NB4 (cell line): ENCODE measurements at regions not wholly inside any gene's neighbourhood (a gene's known extent, or its start where the extent isn't known, plus 50 kb on each side); places are given as distances from the start of the nearest gene placed in this dataset.

ENCODE experiments used
- DNase-seq: peaks from one replicate; pipeline ENCODE4 v3.0.0; 2010; ENCODE audit warnings: low read depth
- H3K4me3 ChIP-seq: one replicate; pipeline ENCODE4 v1.5.1; 2011; ENCODE audit warnings: mild to moderate bottlenecking, low read depth, low read length, moderate library complexity
- CTCF ChIP-seq: IDR thresholded peaks from one replicate; pipeline ENCODE4 v1.5.1; 2012; ENCODE audit warnings: low read depth, low read length
- MAX ChIP-seq: IDR thresholded peaks from 2 replicates; pipeline ENCODE4 v1.6.1; 2011; ENCODE audit warnings: low read depth, low read length
- MYC ChIP-seq: IDR thresholded peaks from 2 replicates; pipeline ENCODE4 v1.6.1; 2011; ENCODE audit warnings: low read depth, low read length
- POLR2A ChIP-seq: IDR thresholded peaks from 2 replicates; pipeline ENCODE4 v1.6.1; 2011; ENCODE audit warnings: mild to moderate bottlenecking; ENCODE audit not compliant: insufficient read length; ENCODE audit errors: extremely low read depth

- H3K4me3 ChIP-seq, result no peak overlapping the region
- DNase-seq, result peak; percentile 54
- TF ChIP-seq CTCF, result peak; percentile 54
- no peak for TF ChIP-seq MYC
Measured at GRCh38 chr6:123715006-123715863, 78.5 kb upstream of the TRDN start.

GRCh38 chr6:123712831-123713230 is 76.1 kb upstream of the TRDN start:
- DNase-seq, result no peak
- no peak overlapping the region for H3K4me3 ChIP-seq
- TF ChIP-seq POLR2A (no peak), MYC (no peak), CTCF (no peak), MAX (no peak)

- no peak for DNase-seq
- H3K4me3 ChIP-seq, result no peak overlapping the region
- TF ChIP-seq POLR2A (no peak), CTCF (no peak), MYC (no peak), MAX (no peak)
Measured at GRCh38 chr6:123702943-123703342, 66.2 kb upstream of the TRDN start.

- H3K4me3 ChIP-seq, result no peak overlapping the region
- TF ChIP-seq MYC (no peak), CTCF (no peak)
- DNase-seq, result no peak
Measured at GRCh38 chr6:123687864-123688263, 51.1 kb upstream of the TRDN start.
